Neural cell (in vitro differentiated cells): ENCODE measurements at regions not wholly inside any gene's neighbourhood (a gene's known extent, or its start where the extent isn't known, plus 50 kb on each side); places are given as distances from the start of the nearest gene placed in this dataset.

Source experiments
- H2AFZ ChIP-seq: fragments of 200-600, 300-800 bp; sonication (generic), shearing (Covaris generic); 2 replicates; pipeline ENCODE4 v1.6.0; 2014; ENCODE audit warnings: low read depth, mild to moderate bottlenecking, antibody characterized with exemption, low read length, moderate library complexity
- H3F3A ChIP-seq: fragments of 200-600 bp; shearing (Covaris generic); 2 replicates; pipeline ENCODE4 v1.6.1; 2016; ENCODE audit warnings: mild to moderate bottlenecking, moderate library complexity, mixed read lengths, antibody characterized with exemption, low read length; ENCODE audit not compliant: insufficient read depth, poor library complexity, severe bottlenecking
- H3K27ac ChIP-seq: fragments of 200-600, 300-800 bp; sonication (generic), shearing (Covaris generic); 2 replicates; pipeline ENCODE4 v1.5.1; 2014; ENCODE audit warnings: mild to moderate bottlenecking, low read length, moderate library complexity
- H3K27me3 ChIP-seq: fragments of 300-800, 200-600 bp; sonication (generic), shearing (Covaris generic); 2 replicates; pipeline ENCODE4 v1.6.0; 2014; ENCODE audit warnings: mild to moderate bottlenecking, low read depth, low read length, moderate library complexity; ENCODE audit not compliant: insufficient read depth
- H3K36me3 ChIP-seq: fragments of 300-800, 200-600 bp; sonication (generic), shearing (Covaris generic); 2 replicates; pipeline ENCODE4 v1.5.1; 2014; ENCODE audit warnings: mild to moderate bottlenecking, antibody characterized with exemption, low read length, moderate library complexity; ENCODE audit not compliant: insufficient read depth
- H3K4me2 ChIP-seq: fragments of 300-800, 200-600 bp; sonication (generic), shearing (Covaris generic); 2 replicates; pipeline ENCODE4 v1.6.0; 2014; ENCODE audit warnings: mild to moderate bottlenecking, low read length
- H3K4me3 ChIP-seq: fragments of 300-800, 200-600 bp; sonication (generic), shearing (Covaris generic); 2 replicates; pipeline ENCODE4 v1.5.1; 2014; ENCODE audit warnings: mild to moderate bottlenecking, low read length, moderate library complexity
- H3K79me2 ChIP-seq: fragments of 200-600 bp; shearing (Covaris generic); replicated peaks from 2 replicates; pipeline ENCODE4 v1.6.0; 2014; ENCODE audit warnings: mild to moderate bottlenecking, low read length, moderate library complexity; ENCODE audit not compliant: insufficient read depth
- H3K9ac ChIP-seq: fragments of 300-800, 200-600 bp; sonication (generic), shearing (Covaris generic); 2 replicates; pipeline ENCODE4 v1.6.1; 2016; ENCODE audit warnings: mild to moderate bottlenecking, low read length, mixed read lengths
- H3K9me2 ChIP-seq: fragments of 200-600 bp; shearing (Covaris generic); 2 replicates; pipeline ENCODE4 v1.6.1; 2016; ENCODE audit warnings: mild to moderate bottlenecking, low read length, mixed read lengths; ENCODE audit not compliant: insufficient read depth
- H3K9me3 ChIP-seq: fragments of 200-600, 300-800 bp; sonication (generic), shearing (Covaris generic); 2 replicates; pipeline ENCODE4 v1.6.1; 2016; ENCODE audit warnings: mild to moderate bottlenecking, mixed run types, low read length, moderate library complexity, mixed read lengths
- H4K20me1 ChIP-seq: fragments of 200-600 bp; shearing (Covaris generic); 2 replicates; pipeline ENCODE4 v1.6.1; 2016; ENCODE audit warnings: mild to moderate bottlenecking, mixed run types; ENCODE audit not compliant: insufficient read depth
- CTCF ChIP-seq: fragments of 450-650 bp; IDR thresholded peaks from 2 replicates; pipeline ENCODE4 v1.5.1; 2014; ENCODE audit warnings: antibody characterized with exemption, mild to moderate bottlenecking, moderate library complexity; ENCODE audit not compliant: poor library complexity, severe bottlenecking
- EP300 ChIP-seq: fragments of 450-650 bp; conservative IDR thresholded peaks from 2 replicates; pipeline ENCODE4 v1.6.1; 2014; ENCODE audit warnings: antibody characterized with exemption, mild to moderate bottlenecking, moderate library complexity; ENCODE audit not compliant: poor library complexity, severe bottlenecking
- EZH2 ChIP-seq: fragments of 200-600, 300-800 bp; shearing (Covaris generic), sonication (generic); IDR thresholded peaks from 2 replicates; pipeline ENCODE4 v1.6.1; 2014; ENCODE audit warnings: antibody characterized with exemption, low read length, borderline replicate concordance, mild to moderate bottlenecking; ENCODE audit not compliant: insufficient read depth, poor library complexity, severe bottlenecking
- MXI1 ChIP-seq: fragments of 450-650 bp; conservative IDR thresholded peaks from 2 replicates; pipeline ENCODE4 v1.6.1; 2014; ENCODE audit warnings: antibody characterized with exemption, mild to moderate bottlenecking; ENCODE audit not compliant: poor library complexity, severe bottlenecking
- POLR2AphosphoS5 ChIP-seq: IDR thresholded peaks from 2 replicates; pipeline ENCODE4 v1.6.1; 2012
- RAD21 ChIP-seq: fragments of 450-650 bp; conservative IDR thresholded peaks from 2 replicates; pipeline ENCODE4 v1.6.1; 2014; ENCODE audit warnings: antibody characterized with exemption, mild to moderate bottlenecking, moderate library complexity
- REST ChIP-seq: IDR thresholded peaks from 2 replicates; pipeline ENCODE4 v1.6.1; 2012; ENCODE audit warnings: borderline replicate concordance
- SMC3 ChIP-seq: fragments of 450-650 bp; conservative IDR thresholded peaks from 2 replicates; pipeline ENCODE4 v1.6.1; 2014; ENCODE audit warnings: antibody characterized with exemption, mild to moderate bottlenecking, moderate library complexity; ENCODE audit not compliant: poor library complexity
- TAF1 ChIP-seq: IDR thresholded peaks from 2 replicates; pipeline ENCODE4 v1.6.1; 2012; ENCODE audit warnings: low read depth

GRCh38 chr4:188228279-188228678, 89.0 kb downstream of the TRIML1 start:
- Histone ChIP-seq H3K27ac (no peak overlapping the region), H3K9me2 (no peaks in the 10 kb centered on the region), H3K4me3 (no peak overlapping the region), H2AFZ (no peak overlapping the region), H3K4me2 (no peak overlapping the region), H3K27me3 (no peaks in the 10 kb centered on the region), H3K36me3 (no peaks in the 10 kb centered on the region), H3F3A (no peaks in the 10 kb centered on the region), H3K79me2 (no peaks in the 10 kb centered on the region), H4K20me1 (no peaks in the 10 kb centered on the region), H3K9me3 (no peaks in the 10 kb centered on the region), H3K9ac (no peak overlapping the region)
- TF ChIP-seq EZH2 (no peak), POLR2AphosphoS5 (no peak), TAF1 (no peak), EP300 (no peak)

- Histone ChIP-seq H4K20me1 (no peaks in the 10 kb centered on the region), H3K9me2 (no peaks in the 10 kb centered on the region)
Measured at GRCh38 chr4:188232428-188232827, 93.2 kb downstream of the TRIML1 start.

GRCh38 chr4:188242041-188242440, 102.8 kb downstream of the TRIML1 start:
- Histone ChIP-seq H4K20me1 (no peaks in the 10 kb centered on the region), H3K9ac (no peak overlapping the region), H3K9me2 (no peaks in the 10 kb centered on the region), H3K27me3 (no peaks in the 10 kb centered on the region), H3K79me2 (no peaks in the 10 kb centered on the region), H3K4me2 (no peak overlapping the region), H3K36me3 (no peaks in the 10 kb centered on the region), H3K4me3 (no peak overlapping the region), H3F3A (no peaks in the 10 kb centered on the region), H2AFZ (no peak overlapping the region), H3K27ac (no peak overlapping the region), H3K9me3 (no peaks in the 10 kb centered on the region)
- TF ChIP-seq MXI1 (no peak), CTCF (no peak), RAD21 (no peak), EZH2 (no peak), REST (no peak), TAF1 (no peak), SMC3 (no peak), EP300 (no peak), POLR2AphosphoS5 (no peak)

More at GRCh38 chr4:188232428-188232827, 93.2 kb downstream of the TRIML1 start:
- no peaks in the 10 kb centered on the region for H3K79me2 ChIP-seq
- H3K4me3 ChIP-seq, result no peak overlapping the region
- no peak for TF ChIP-seq POLR2AphosphoS5
- no peak for TF ChIP-seq EZH2
- no peak for TF ChIP-seq SMC3
- H3K4me2 ChIP-seq, result no peak overlapping the region
- H3K9me3 ChIP-seq, result no peaks in the 10 kb centered on the region
- no peaks in the 10 kb centered on the region for H3K27me3 ChIP-seq
- H3K9ac ChIP-seq, result no peak overlapping the region
- no peaks in the 10 kb centered on the region for H3F3A ChIP-seq
- no peaks in the 10 kb centered on the region for H3K36me3 ChIP-seq
- H3K27ac ChIP-seq, result no peak overlapping the region
- H2AFZ ChIP-seq, result no peak overlapping the region
